A673 (cell line): ENCODE measurements at regions not wholly inside any gene's neighbourhood (a gene's known extent, or its start where the extent isn't known, plus 50 kb on each side); places are given as distances from the start of the nearest gene placed in this dataset.

ENCODE experiments used
- BruUV-seq: library from RNA; stranded (reverse); fragments of 400-500 nt; replicated peaks from 2 replicates; lab custom pipeline; 2021; lab: Mats Ljungman, UMichigan
- CTCF ChIA-PET: fragments of 300-600 bp; sonication (Branson Sonifier 250); formaldehyde crosslinking; loops from one replicate; lab custom pipeline; 2022; ENCODE audit warnings: antibody characterized with exemption; lab: Charles Lee
- POLR2A ChIA-PET: fragments of 300-600 bp; sonication (Branson Sonifier 250); formaldehyde crosslinking; loops from one replicate; lab custom pipeline; 2022; ENCODE audit warnings: antibody characterized with exemption; ENCODE audit not compliant: low non-redundant PET; lab: Charles Lee
- DNase-seq: peaks from one replicate; pipeline ENCODE4 v3.0.0-alpha.2; 2015; ENCODE audit warnings: low spot score
- H3K27ac ChIP-seq: fragments of 200-600 bp; sonication (generic); 2 replicates; pipeline ENCODE4 v1.5.1; 2016; ENCODE audit warnings: mixed run types, low read depth, mild to moderate bottlenecking, mixed read lengths, antibody characterized with exemption, low read length; ENCODE audit not compliant: poor library complexity, severe bottlenecking
- H3K27me3 ChIP-seq: fragments of 200-600 bp; sonication (generic); replicated peaks from 2 replicates; pipeline ENCODE4 v1.6.1; 2017; ENCODE audit warnings: mixed run types, low read depth, mild to moderate bottlenecking, mixed read lengths, antibody characterized with exemption, low read length; ENCODE audit not compliant: insufficient read depth, poor library complexity
- H3K36me3 ChIP-seq: fragments of 200-600 bp; sonication (generic); 2 replicates; pipeline ENCODE4 v1.6.1; 2016; ENCODE audit warnings: mixed run types, mild to moderate bottlenecking, mixed read lengths, antibody characterized with exemption, low read length; ENCODE audit not compliant: insufficient read depth, poor library complexity, severe bottlenecking
- H3K4me1 ChIP-seq: fragments of 200-600 bp; sonication (generic); 2 replicates; pipeline ENCODE4 v1.6.1; 2017; ENCODE audit warnings: mixed run types, mild to moderate bottlenecking, mixed read lengths, antibody characterized with exemption, low read length; ENCODE audit not compliant: insufficient read depth, poor library complexity, severe bottlenecking
- H3K4me3 ChIP-seq: fragments of 200-600 bp; sonication (generic); 2 replicates; pipeline ENCODE4 v1.5.1; 2016; ENCODE audit warnings: low read depth, mixed run types, mild to moderate bottlenecking, mixed read lengths, low read length; ENCODE audit not compliant: poor library complexity, severe bottlenecking
- H3K9me3 ChIP-seq: fragments of 200-600 bp; sonication (generic); 2 replicates; pipeline ENCODE4 v1.6.1; 2016; ENCODE audit warnings: mixed run types, low read depth, mild to moderate bottlenecking, mixed read lengths, antibody characterized with exemption, low read length; ENCODE audit not compliant: poor library complexity, severe bottlenecking
- EZH2 ChIP-seq: fragments of 200-600 bp; sonication (generic); IDR thresholded peaks from 2 replicates; pipeline ENCODE4 v1.6.1; 2017; ENCODE audit warnings: borderline replicate concordance, low read depth, mild to moderate bottlenecking, mixed read lengths, antibody characterized with exemption, low read length; ENCODE audit not compliant: poor library complexity, severe bottlenecking
- intact Hi-C: fragments of 100-400 bp; cut with micrococcal nuclease; formaldehyde crosslinking; loops from one replicate; pipeline ENCODE4 v1.10.0; 2022; ENCODE audit not compliant: unreplicated experiment
- TF ChIP-seq, protein P1 (sequence below): fragments of 300-800, 200-600 bp; sonication (generic); conservative IDR thresholded peaks from 2 replicates; pipeline ENCODE4 v1.5.1; 2017; ENCODE audit warnings: low read depth, mild to moderate bottlenecking, antibody characterized with exemption, low read length, moderate library complexity, mixed read lengths

DNA sequence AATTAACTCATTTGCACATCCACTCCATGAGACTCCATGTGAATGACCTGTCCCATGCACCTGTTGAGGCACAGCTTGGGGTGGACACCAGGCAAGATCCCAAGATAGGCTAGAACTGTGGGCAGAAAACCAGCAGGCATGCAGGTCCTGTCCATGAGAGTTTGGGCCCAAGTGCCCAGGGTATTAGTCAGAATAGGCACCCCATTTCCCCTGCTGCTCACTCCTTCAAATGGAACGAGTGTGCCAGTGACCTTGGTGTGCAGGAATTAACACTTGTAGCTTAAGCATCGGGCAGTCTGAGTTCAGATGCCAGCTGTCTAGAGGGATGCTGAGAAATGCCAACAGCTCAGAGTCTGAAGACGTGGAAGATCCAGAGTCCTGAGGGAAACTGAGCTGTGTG is 254.1 kb upstream of the GLI3 start:
- TF ChIP-seq, protein P1, sequence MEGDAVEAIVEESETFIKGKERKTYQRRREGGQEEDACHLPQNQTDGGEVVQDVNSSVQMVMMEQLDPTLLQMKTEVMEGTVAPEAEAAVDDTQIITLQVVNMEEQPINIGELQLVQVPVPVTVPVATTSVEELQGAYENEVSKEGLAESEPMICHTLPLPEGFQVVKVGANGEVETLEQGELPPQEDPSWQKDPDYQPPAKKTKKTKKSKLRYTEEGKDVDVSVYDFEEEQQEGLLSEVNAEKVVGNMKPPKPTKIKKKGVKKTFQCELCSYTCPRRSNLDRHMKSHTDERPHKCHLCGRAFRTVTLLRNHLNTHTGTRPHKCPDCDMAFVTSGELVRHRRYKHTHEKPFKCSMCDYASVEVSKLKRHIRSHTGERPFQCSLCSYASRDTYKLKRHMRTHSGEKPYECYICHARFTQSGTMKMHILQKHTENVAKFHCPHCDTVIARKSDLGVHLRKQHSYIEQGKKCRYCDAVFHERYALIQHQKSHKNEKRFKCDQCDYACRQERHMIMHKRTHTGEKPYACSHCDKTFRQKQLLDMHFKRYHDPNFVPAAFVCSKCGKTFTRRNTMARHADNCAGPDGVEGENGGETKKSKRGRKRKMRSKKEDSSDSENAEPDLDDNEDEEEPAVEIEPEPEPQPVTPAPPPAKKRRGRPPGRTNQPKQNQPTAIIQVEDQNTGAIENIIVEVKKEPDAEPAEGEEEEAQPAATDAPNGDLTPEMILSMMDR = no peak
- TF ChIP-seq EZH2 = no peak
- no peak overlapping the region for H3K4me3 ChIP-seq
- no peak for DNase-seq
- no peak overlapping the region for H3K27ac ChIP-seq
- no peaks in the 10 kb centered on the region for H3K9me3 ChIP-seq
- peaks cover 5% of the 10 kb centered on the region for H3K27me3 ChIP-seq
- CTCF ChIA-PET = no interaction called here
- peaks cover 14% of the 10 kb centered on the region for H3K4me1 ChIP-seq
- BruUV-seq = no TSS peak
- no peaks in the 10 kb centered on the region for H3K36me3 ChIP-seq
- intact Hi-C loops = no loop called here
- POLR2A ChIA-PET = no interaction called here

DNA sequence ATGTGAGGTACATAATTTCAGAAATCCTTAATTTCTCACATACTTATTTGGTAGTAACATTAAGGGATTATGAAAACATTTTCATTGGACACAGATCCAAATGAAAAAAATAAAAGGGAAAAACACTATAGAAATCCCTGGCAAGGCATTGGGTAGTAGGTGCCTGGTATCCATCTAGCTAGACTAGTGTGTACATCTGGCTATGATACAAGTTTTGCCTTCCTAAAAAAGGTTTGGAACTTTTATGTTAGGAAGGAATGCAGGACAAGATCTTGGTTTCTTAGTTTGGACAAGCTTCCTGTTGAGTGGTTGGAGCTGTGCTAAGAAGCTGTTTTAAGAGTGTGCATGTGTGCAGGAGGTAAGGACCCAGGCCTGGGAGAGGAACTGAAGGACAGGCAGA is 252.3 kb upstream of the GLI3 start:
- no peaks in the 10 kb centered on the region for H3K9me3 ChIP-seq
- no peak overlapping the region for H3K27ac ChIP-seq
- intact Hi-C loops = no loop called here
- no peak for DNase-seq
- H3K4me3 ChIP-seq = no peak overlapping the region
- POLR2A ChIA-PET = no interaction called here
- CTCF ChIA-PET = no interaction called here
- no peak for TF ChIP-seq EZH2
- TF ChIP-seq, protein P1 = no peak
- no peaks in the 10 kb centered on the region for H3K36me3 ChIP-seq
- no TSS peak for BruUV-seq
- H3K4me1 ChIP-seq = peaks cover 11% of the 10 kb centered on the region
- peaks cover 5% of the 10 kb centered on the region for H3K27me3 ChIP-seq

DNA sequence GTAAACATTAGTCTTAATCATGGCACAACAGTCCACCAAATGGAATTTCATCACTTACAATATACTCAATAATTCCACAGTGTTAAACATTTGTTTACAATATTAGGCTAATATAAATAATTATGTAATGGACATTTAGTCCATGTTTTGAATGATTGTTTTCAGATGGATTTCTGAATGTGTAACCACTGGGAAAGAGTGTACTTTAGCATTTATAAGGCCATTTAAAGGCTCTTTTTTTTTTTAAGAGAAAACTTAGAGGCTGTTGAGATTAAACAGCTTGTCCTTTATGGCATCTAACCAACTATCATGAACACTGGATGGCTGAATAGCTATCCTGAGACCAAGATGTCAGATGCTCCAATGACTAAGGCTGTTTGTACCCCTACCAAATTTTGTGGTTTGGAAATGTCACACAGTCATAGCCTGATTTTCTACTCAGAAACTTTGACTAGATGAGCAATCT is 248.3 kb upstream of the GLI3 start:
- ChIA-PET CTCF (no interaction called here), POLR2A (no interaction called here)
- DNase-seq = no peak
- intact Hi-C loops = no loop called here
- Histone ChIP-seq H3K27ac (no peak overlapping the region), H3K36me3 (no peaks in the 10 kb centered on the region), H3K27me3 (no peaks in the 10 kb centered on the region), H3K9me3 (no peaks in the 10 kb centered on the region), H3K4me1 (peaks cover 9% of the 10 kb centered on the region), H3K4me3 (no peak overlapping the region)
- TF ChIP-seq, protein P1 = no peak
- no peak for TF ChIP-seq EZH2
- no TSS peak for BruUV-seq
